Middle frontal gyrus (tissue), 1 donor: ENCODE measurements at regions not wholly inside any gene's neighbourhood (a gene's known extent, or its start where the extent isn't known, plus 50 kb on each side); places are given as distances from the start of the nearest gene placed in this dataset.
"Not testable (repeated sequence)": the region's sequence is repeated elsewhere in the genome, so short reads cannot be mapped to it uniquely, and the experiment has no call there.

Source experiments
- DNase-seq: peaks from one replicate; pipeline ENCODE4 v3.0.0-alpha.2; 2015; ENCODE audit warnings: low spot score; ENCODE audit errors: extremely low spot score

GRCh38 chr7:149635561-149636329 lies 137.6 kb downstream of the ZNF467 start:
- no peak for DNase-seq

- DNase-seq = no peak
Measured at GRCh38 chr7:149633976-149634945, 136.7 kb upstream of the ZNF746 start.

GRCh38 chr7:149628361-149629149 lies 130.9 kb upstream of the ZNF746 start:
- DNase-seq = not testable (repeated sequence)

- DNase-seq = no peak
Measured at GRCh38 chr7:149627911-149628310, 130.3 kb upstream of the ZNF746 start.

GRCh38 chr7:149626972-149627371 lies 129.4 kb upstream of the ZNF746 start:
- no peak for DNase-seq

GRCh38 chr7:149625947-149626392 lies 128.4 kb upstream of the ZNF746 start:
- DNase-seq = no peak

GRCh38 chr7:149625340-149625946 lies 127.8 kb upstream of the ZNF746 start:
- DNase-seq = peak; percentile 18

GRCh38 chr7:149624419-149625339 lies 127.1 kb upstream of the ZNF746 start:
- peak; percentile 78 for DNase-seq

- no peak for DNase-seq
Measured at GRCh38 chr7:149624006-149624405, 126.4 kb upstream of the ZNF746 start.

- DNase-seq = not testable (repeated sequence)
Measured at GRCh38 chr7:149623262-149623997, 125.8 kb upstream of the ZNF746 start.

- DNase-seq = no peak
Measured at GRCh38 chr7:149622444-149623210, 125.0 kb upstream of the ZNF746 start.

- DNase-seq = no peak
Measured at GRCh38 chr7:149621776-149622175, 124.2 kb upstream of the ZNF746 start.

GRCh38 chr7:149620961-149621360 lies 123.4 kb upstream of the ZNF746 start:
- DNase-seq = no peak

- DNase-seq = no peak
Measured at GRCh38 chr7:149616898-149617297, 119.3 kb upstream of the ZNF746 start.

- no peak for DNase-seq
Measured at GRCh38 chr7:149615690-149616270, 118.2 kb upstream of the ZNF746 start.

- DNase-seq = no peak
Measured at GRCh38 chr7:149610441-149611011, 112.9 kb upstream of the ZNF746 start.

- no peak for DNase-seq
Measured at GRCh38 chr7:149608168-149608567, 110.6 kb upstream of the ZNF746 start.

GRCh38 chr7:149607683-149608082 lies 110.1 kb upstream of the ZNF746 start:
- DNase-seq = no peak
